HG03159 (cell line): ENCODE measurements at regions not wholly inside any gene's neighbourhood (a gene's known extent, or its start where the extent isn't known, plus 50 kb on each side); places are given as distances from the start of the nearest gene placed in this dataset.

Source experiments
- ATAC-seq: cut with Tn5 transposase; IDR thresholded peaks from one replicate; pipeline ENCODE4 v1.9.1; 2021; ENCODE audit warnings: mild to moderate bottlenecking, moderate library complexity; ENCODE audit not compliant: unreplicated experiment

- peak; percentile 99 for ATAC-seq
These were observed 187.1 kb upstream of the BRINP1 start for GRCh38 chr9:119556129-119556875.

GRCh38 chr9:119544492-119544891, 175.3 kb upstream of the BRINP1 start:
- ATAC-seq: no peak

GRCh38 chr9:119537138-119537537, 167.9 kb upstream of the BRINP1 start:
- ATAC-seq: no peak

- no peak for ATAC-seq
These were observed 164.3 kb upstream of the BRINP1 start for GRCh38 chr9:119533504-119533903.

- no peak for ATAC-seq
These were observed 157.5 kb upstream of the BRINP1 start for GRCh38 chr9:119526698-119527097.

- no peak for ATAC-seq
These were observed 154.3 kb upstream of the BRINP1 start for GRCh38 chr9:119523508-119523907.

GRCh38 chr9:119522381-119522780, 153.1 kb upstream of the BRINP1 start:
- ATAC-seq: no peak

GRCh38 chr9:119509291-119509905, 140.2 kb upstream of the BRINP1 start:
- no peak for ATAC-seq

GRCh38 chr9:119501374-119501773, 132.1 kb upstream of the BRINP1 start:
- no peak for ATAC-seq

GRCh38 chr9:119500072-119500771, 131.0 kb upstream of the BRINP1 start:
- ATAC-seq: no peak

- no peak for ATAC-seq
These were observed 118.0 kb upstream of the BRINP1 start for GRCh38 chr9:119487118-119487827.

- ATAC-seq: no peak
These were observed 113.9 kb upstream of the BRINP1 start for GRCh38 chr9:119483153-119483552.

- no peak for ATAC-seq
These were observed 108.0 kb upstream of the BRINP1 start for GRCh38 chr9:119477197-119477596.

GRCh38 chr9:119458068-119458467, 88.8 kb upstream of the BRINP1 start:
- ATAC-seq: no peak

- ATAC-seq: no peak
These were observed 84.7 kb upstream of the BRINP1 start for GRCh38 chr9:119453980-119454379.

- no peak for ATAC-seq
These were observed 84.3 kb upstream of the BRINP1 start for GRCh38 chr9:119453490-119453911.

GRCh38 chr9:119451426-119451825, 82.2 kb upstream of the BRINP1 start:
- ATAC-seq: no peak

- ATAC-seq: no peak
These were observed 73.9 kb upstream of the BRINP1 start for GRCh38 chr9:119443179-119443578.

- no peak for ATAC-seq
These were observed 72.6 kb upstream of the BRINP1 start for GRCh38 chr9:119441832-119442231.

GRCh38 chr9:119441338-119441737, 72.1 kb upstream of the BRINP1 start:
- ATAC-seq: no peak

GRCh38 chr9:119436261-119436660, 67.0 kb upstream of the BRINP1 start:
- no peak for ATAC-seq
